HEK293T (cell line): ENCODE measurements at regions not wholly inside any gene's neighbourhood (a gene's known extent, or its start where the extent isn't known, plus 50 kb on each side); places are given as distances from the start of the nearest gene placed in this dataset.

ENCODE experiments used
- CTCF ChIA-PET: fragments of 350-600 bp; formaldehyde crosslinking; extraction: SDS; loops from one replicate; lab custom pipeline; 2021; ENCODE audit warnings: antibody characterized with exemption, inconsistent platforms; lab: Yijun Ruan, JAX
- POLR2A ChIA-PET: fragments of 350-600 bp; formaldehyde crosslinking; extraction: SDS; loops from one replicate; lab custom pipeline; 2020; ENCODE audit warnings: antibody characterized with exemption, inconsistent platforms; lab: Yijun Ruan, JAX
- DNase-seq: peaks from one replicate; pipeline ENCODE4 v3.0.0; 2012; ENCODE audit warnings: mixed read lengths; ENCODE audit errors: extremely low spot score
- ARNT ChIP-seq: fragments of 450-650 bp; IDR thresholded peaks from 2 replicates; pipeline ENCODE4 v1.6.1; 2017; ENCODE audit warnings: mild to moderate bottlenecking
- BHLHE40 ChIP-seq: fragments of 450-650 bp; IDR thresholded peaks from 2 replicates; pipeline ENCODE4 v1.6.1; 2016; ENCODE audit warnings: mild to moderate bottlenecking, moderate library complexity, borderline replicate concordance
- CTBP1 ChIP-seq: fragments of 450-650 bp; IDR thresholded peaks from 2 replicates; pipeline ENCODE4 v1.6.1; 2016; ENCODE audit warnings: borderline replicate concordance
- ELF4 ChIP-seq: fragments of 450-650 bp; IDR thresholded peaks from 2 replicates; pipeline ENCODE4 v1.6.1; 2017; ENCODE audit warnings: antibody characterized with exemption
- FOXA1 ChIP-seq: fragments of 450-650 bp; IDR thresholded peaks from 2 replicates; pipeline ENCODE4 v1.6.1; 2016; ENCODE audit warnings: mild to moderate bottlenecking
- FOXK2 ChIP-seq: fragments of 450-650 bp; IDR thresholded peaks from 2 replicates; pipeline ENCODE4 v1.6.1; 2016; ENCODE audit warnings: mild to moderate bottlenecking
- FOXM1 ChIP-seq: fragments of 450-650 bp; IDR thresholded peaks from 2 replicates; pipeline ENCODE4 v1.6.1; 2017; ENCODE audit warnings: mild to moderate bottlenecking, borderline replicate concordance
- HDGF ChIP-seq: fragments of 450-650 bp; IDR thresholded peaks from 2 replicates; pipeline ENCODE4 v1.6.1; 2017; ENCODE audit warnings: antibody characterized with exemption, borderline replicate concordance
- L3MBTL2 ChIP-seq: fragments of 450-650 bp; conservative IDR thresholded peaks from 2 replicates; pipeline ENCODE4 v1.6.1; 2016; ENCODE audit warnings: mild to moderate bottlenecking
- LEF1 ChIP-seq: fragments of 450-650 bp; IDR thresholded peaks from 2 replicates; pipeline ENCODE4 v1.6.1; 2017; ENCODE audit warnings: mild to moderate bottlenecking, borderline replicate concordance
- NFRKB ChIP-seq: fragments of 450-650 bp; IDR thresholded peaks from 2 replicates; pipeline ENCODE4 v1.6.1; 2016; ENCODE audit warnings: mild to moderate bottlenecking, moderate library complexity
- SP1 ChIP-seq: fragments of 450-650 bp; IDR thresholded peaks from 2 replicates; pipeline ENCODE4 v1.6.1; 2017
- SUZ12 ChIP-seq: fragments of 450-650 bp; IDR thresholded peaks from 2 replicates; pipeline ENCODE4 v1.6.1; 2016; ENCODE audit warnings: mild to moderate bottlenecking
- TARDBP ChIP-seq: fragments of 450-650 bp; IDR thresholded peaks from 2 replicates; pipeline ENCODE4 v1.6.1; 2016
- ZNF384 ChIP-seq: fragments of 450-650 bp; IDR thresholded peaks from 2 replicates; pipeline ENCODE4 v1.6.1; 2016
- TF ChIP-seq, protein P1 (sequence below): fragments of 450-650 bp; IDR thresholded peaks from 2 replicates; pipeline ENCODE4 v1.6.1; 2016

DNA sequence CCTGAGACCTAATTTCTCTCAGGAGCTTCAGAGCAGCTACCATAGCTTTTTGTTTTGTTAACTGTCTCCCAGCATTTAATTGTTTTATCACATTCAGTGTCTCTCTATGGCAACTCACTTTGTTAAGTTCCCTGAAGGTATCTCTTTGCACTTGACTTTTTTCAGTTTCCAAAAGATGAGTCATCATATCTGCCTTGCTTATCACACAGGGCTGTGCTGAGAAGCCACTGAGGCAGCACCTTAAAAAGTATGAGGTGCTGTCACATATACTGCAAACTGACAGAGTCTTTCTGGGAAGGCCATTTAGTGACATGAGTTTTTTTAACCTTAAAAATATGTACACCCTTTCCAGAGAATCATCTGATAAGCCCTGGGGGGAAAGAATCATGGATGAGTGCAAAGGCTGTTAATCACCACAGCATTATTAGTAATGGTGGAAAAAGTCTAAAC, 56.8 kb downstream of the PPP1R3C start:
- ChIA-PET CTCF (no interaction called here), POLR2A (interaction anchor here (0.6 to 0.8 kb wide), 2 partner anchors 11 to 715 kb away, joined by 3 read pairs; partner anchors contain the start of genes CPEB3 and MARCHF5)
- TF ChIP-seq FOXA1 (no peak), ELF4 (no peak), TARDBP (no peak), L3MBTL2 (no peak), FOXM1 (no peak)
- DNase-seq: no peak

DNA sequence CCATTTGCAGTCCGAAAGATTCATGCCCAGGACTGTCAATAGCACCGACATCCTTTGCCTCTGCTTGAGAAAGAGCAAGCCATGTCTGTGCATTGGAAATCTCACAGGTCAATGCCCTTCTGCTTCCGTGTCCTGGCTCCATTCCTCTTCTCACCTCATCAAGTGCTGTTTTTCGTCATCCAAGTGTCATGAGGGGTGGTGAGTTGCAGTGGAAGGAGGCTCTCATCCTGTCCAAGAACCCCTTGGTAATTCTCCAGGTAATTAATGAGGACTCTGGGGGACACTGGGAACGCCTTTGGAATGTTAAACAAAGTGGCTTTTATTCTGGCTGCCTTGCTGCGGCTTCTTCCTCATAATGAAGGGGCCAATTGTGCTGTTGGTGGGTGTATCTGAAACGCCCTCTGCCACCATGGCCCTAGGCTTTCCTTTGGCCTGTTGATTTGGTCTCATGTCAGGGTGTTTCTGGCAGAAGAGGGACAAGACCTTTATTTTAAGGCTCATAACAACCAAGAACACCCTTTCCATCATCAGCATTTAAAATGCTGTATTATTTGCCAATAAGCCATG, 57.7 kb downstream of the PPP1R3C start:
- no peak for TF ChIP-seq BHLHE40
- no peak for TF ChIP-seq TARDBP
- TF ChIP-seq ARNT: no peak
- no peak for TF ChIP-seq SUZ12
- ChIA-PET CTCF (no interaction called here), POLR2A (no interaction called here)
- no peak for DNase-seq

GRCh38 chr10:91574236-91574635, 58.6 kb downstream of the PPP1R3C start:
- ChIA-PET CTCF (interaction anchor here (1.2 kb wide), 1 partner anchor 61 kb away, joined by 3 read pairs; no protein-coding TSS in a partner anchor), POLR2A (no interaction called here)
- TF ChIP-seq ELF4 (no peak), L3MBTL2 (no peak), ZNF384 (no peak), CTBP1 (no peak), FOXA1 (no peak), SP1 (no peak), NFRKB (no peak), FOXM1 (no peak), HDGF (no peak)
- no peak for DNase-seq

DNA sequence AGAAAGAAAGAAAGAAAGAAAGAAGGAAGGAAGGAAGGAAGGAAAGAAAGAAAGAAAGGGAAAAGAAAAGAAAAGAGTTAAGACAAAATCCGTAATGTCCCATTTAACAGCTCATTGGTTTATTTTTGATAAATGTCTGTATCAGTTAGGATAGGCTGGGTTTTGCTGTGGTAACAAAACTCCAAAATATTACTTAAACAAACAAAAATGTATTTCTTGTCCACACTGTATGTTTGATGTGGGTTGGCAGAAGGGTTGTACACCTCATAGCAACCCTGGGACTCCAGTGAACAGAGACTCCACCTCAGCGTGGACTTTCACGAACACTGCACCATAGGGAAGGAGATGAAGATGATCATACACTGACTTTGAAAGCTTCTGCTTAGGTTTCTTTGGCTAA, 59.6 kb downstream of the PPP1R3C start:
- POLR2A ChIA-PET: no interaction called here
- TF ChIP-seq BHLHE40 (no peak), FOXM1 (no peak), HDGF (no peak), SUZ12 (no peak), ELF4 (no peak), NFRKB (no peak), L3MBTL2 (no peak), ARNT (no peak), FOXA1 (no peak), LEF1 (no peak), TARDBP (no peak), CTBP1 (no peak), SP1 (no peak), FOXK2 (no peak), ZNF384 (no peak)
- TF ChIP-seq, protein P1, sequence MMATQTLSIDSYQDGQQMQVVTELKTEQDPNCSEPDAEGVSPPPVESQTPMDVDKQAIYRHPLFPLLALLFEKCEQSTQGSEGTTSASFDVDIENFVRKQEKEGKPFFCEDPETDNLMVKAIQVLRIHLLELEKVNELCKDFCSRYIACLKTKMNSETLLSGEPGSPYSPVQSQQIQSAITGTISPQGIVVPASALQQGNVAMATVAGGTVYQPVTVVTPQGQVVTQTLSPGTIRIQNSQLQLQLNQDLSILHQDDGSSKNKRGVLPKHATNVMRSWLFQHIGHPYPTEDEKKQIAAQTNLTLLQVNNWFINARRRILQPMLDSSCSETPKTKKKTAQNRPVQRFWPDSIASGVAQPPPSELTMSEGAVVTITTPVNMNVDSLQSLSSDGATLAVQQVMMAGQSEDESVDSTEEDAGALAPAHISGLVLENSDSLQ: no peak
- CTCF ChIA-PET: interaction anchor here (1.2 kb wide), 1 partner anchor 62 kb away, joined by 3 read pairs; no protein-coding TSS in a partner anchor

GRCh38 chr10:91571671-91572070, 61.2 kb downstream of the PPP1R3C start:
- POLR2A ChIA-PET: no interaction called here
- CTCF ChIA-PET: interaction anchor here (0.5 kb wide), 1 partner anchor 69 kb away, joined by 4 read pairs; no protein-coding TSS in a partner anchor
- no peak for DNase-seq
- TF ChIP-seq ARNT: no peak
- TF ChIP-seq, protein P1: no peak
- TF ChIP-seq FOXM1: no peak
- TF ChIP-seq CTBP1: no peak
- no peak for TF ChIP-seq SUZ12
- TF ChIP-seq ZNF384: no peak
- no peak for TF ChIP-seq LEF1
- no peak for TF ChIP-seq NFRKB
- no peak for TF ChIP-seq ELF4
- TF ChIP-seq FOXK2: no peak
- TF ChIP-seq BHLHE40: no peak
- no peak for TF ChIP-seq FOXA1

More for the DNA sequence above, 59.6 kb downstream of the PPP1R3C start:
- no peak for DNase-seq

DNA sequence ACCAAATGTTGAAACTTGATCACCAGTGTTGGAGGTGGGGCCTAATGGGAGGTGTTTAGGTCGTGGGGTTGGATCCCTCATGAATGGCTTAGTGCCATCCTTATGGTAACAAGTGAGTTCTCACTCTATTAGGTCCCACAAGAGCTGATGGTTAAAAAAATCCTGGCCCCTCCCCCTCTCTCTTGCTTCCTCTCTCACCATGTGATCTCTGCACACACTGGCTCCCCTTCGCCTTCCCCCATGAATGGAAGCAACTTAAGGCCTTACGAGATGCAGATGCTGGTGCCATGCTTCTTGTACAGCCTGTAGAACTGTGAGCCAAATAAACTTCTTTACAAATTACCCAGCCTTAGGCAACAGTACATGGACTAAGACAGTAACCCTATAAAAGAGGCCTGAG, 62.7 kb downstream of the PPP1R3C start:
- TF ChIP-seq FOXA1: no peak
- TF ChIP-seq ELF4: no peak
- TF ChIP-seq ZNF384: no peak
- TF ChIP-seq TARDBP: no peak
- TF ChIP-seq CTBP1: no peak
- TF ChIP-seq SUZ12: no peak
- TF ChIP-seq, protein P1: no peak
- no peak for DNase-seq
- POLR2A ChIA-PET: no interaction called here
- CTCF ChIA-PET: no interaction called here

DNA sequence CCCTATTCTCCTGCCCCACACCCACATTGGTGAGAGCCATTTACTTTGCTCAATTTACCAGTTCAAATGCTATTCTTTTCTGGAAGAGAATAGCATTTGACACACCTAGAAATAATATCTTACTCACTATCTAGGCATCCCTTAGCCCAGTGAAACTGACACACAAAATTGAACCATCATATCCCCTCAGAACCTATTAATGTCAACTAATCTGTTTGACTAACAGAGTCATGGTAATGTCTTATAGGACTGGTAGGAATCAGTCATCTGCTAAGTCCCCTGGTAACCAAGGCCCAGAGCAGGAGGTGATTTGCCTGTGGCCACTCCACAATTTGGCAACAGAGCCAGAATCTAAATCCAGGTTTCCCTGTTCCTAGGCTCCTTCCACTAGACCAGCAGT, 63.3 kb downstream of the PPP1R3C start:
- TF ChIP-seq ELF4: no peak
- TF ChIP-seq SUZ12: no peak
- no peak for TF ChIP-seq NFRKB
- ChIA-PET CTCF (no interaction called here), POLR2A (no interaction called here)

More for the DNA sequence above, 63.3 kb downstream of the PPP1R3C start:
- DNase-seq: no peak
